GM12891 (cell line): ENCODE measurements at regions not wholly inside any gene's neighbourhood (a gene's known extent, or its start where the extent isn't known, plus 50 kb on each side); places are given as distances from the start of the nearest gene placed in this dataset.

Experiments used
- PAX5 ChIP-seq: IDR thresholded peaks from 2 replicates; pipeline ENCODE4 v1.6.1; 2011; ENCODE audit warnings: low read length, moderate library complexity, mild to moderate bottlenecking; ENCODE audit not compliant: insufficient read depth, severe bottlenecking
- POLR2A ChIP-seq: IDR thresholded peaks from 2 replicates; pipeline ENCODE4 v1.6.1; 2011; ENCODE audit warnings: low read depth, low read length, control low read depth
- POLR2AphosphoS5 ChIP-seq: IDR thresholded peaks from 2 replicates; pipeline ENCODE4 v1.6.1; 2011; ENCODE audit warnings: low read depth, low read length, control low read depth
- POU2F2 ChIP-seq: IDR thresholded peaks from 2 replicates; pipeline ENCODE4 v1.6.1; 2011; ENCODE audit warnings: low read depth, mild to moderate bottlenecking, control low read depth, low read length, moderate library complexity
- SPI1 ChIP-seq: IDR thresholded peaks from 2 replicates; pipeline ENCODE4 v1.6.1; 2011; ENCODE audit warnings: low read depth, low read length, control low read depth
- TAF1 ChIP-seq: IDR thresholded peaks from 2 replicates; pipeline ENCODE4 v1.6.1; 2011; ENCODE audit warnings: low read depth, low read length, control low read depth

DNA sequence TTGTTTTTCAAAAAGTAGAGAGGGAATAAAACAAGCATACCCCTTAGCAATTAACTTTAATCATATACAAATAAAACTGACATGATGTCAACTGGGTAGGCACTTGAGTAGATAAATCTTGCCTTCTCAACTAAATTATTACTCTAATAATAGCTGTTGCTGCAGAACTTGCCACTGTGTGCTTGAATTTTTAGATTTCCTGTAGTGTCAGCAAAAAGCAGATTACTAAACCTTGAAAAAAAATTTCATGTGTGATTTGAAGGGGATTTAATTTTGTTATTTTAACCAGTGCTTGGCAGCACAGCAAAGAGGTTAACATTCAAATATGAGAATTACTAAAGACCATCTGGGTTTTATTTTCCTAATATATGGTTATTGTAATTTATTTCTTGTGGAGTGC is 438.3 kb upstream of the SPANXN1 start:
- no peak for TF ChIP-seq POLR2AphosphoS5
- TF ChIP-seq POLR2A: no peak
- TF ChIP-seq TAF1: no peak
- no peak for TF ChIP-seq POU2F2
- no peak for TF ChIP-seq PAX5
- no peak for TF ChIP-seq SPI1
